GM13976 (cell line): ENCODE measurements at regions not wholly inside any gene's neighbourhood (a gene's known extent, or its start where the extent isn't known, plus 50 kb on each side); places are given as distances from the start of the nearest gene placed in this dataset.

Experiments used
- DNase-seq: peaks from one replicate; pipeline ENCODE4 v3.0.0; 2012; ENCODE audit warnings: low spot score
- in situ Hi-C: fragments of 300-500 bp; cut with MboI; formaldehyde crosslinking; loops from one replicate; pipeline ENCODE4 v1.12.0; 2022; ENCODE audit warnings: low sequenced_read_pairs, mixed read lengths, inconsistent platforms; ENCODE audit not compliant: unreplicated experiment
- TF ChIP-seq, protein P1 (sequence below): IDR thresholded peaks from 2 replicates; pipeline ENCODE4 v1.5.1; 2012; ENCODE audit warnings: borderline replicate concordance, mild to moderate bottlenecking; ENCODE audit not compliant: insufficient read depth; ENCODE audit errors: extremely low read depth, missing control alignments, control extremely low read depth

DNA sequence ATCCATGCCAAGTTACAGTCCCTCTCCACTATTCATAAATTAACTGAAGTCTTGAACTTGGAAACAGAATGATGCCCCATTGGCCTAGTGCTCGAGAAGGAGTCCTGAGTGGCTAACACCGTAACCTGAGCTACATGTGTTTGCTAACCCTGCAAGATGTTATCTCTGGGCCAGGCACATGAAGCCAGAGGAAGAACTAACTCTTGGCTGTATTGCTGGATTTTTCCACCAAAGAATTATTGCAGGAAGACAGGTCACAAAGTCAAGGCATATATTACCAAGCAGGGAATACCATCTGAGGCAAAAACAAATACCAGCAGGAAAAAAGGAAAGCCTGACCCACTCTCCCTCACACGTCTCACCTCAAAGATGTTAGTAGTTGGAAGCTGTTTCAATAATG is 148.9 kb upstream of the PHACTR1 start:
- TF ChIP-seq, protein P1, sequence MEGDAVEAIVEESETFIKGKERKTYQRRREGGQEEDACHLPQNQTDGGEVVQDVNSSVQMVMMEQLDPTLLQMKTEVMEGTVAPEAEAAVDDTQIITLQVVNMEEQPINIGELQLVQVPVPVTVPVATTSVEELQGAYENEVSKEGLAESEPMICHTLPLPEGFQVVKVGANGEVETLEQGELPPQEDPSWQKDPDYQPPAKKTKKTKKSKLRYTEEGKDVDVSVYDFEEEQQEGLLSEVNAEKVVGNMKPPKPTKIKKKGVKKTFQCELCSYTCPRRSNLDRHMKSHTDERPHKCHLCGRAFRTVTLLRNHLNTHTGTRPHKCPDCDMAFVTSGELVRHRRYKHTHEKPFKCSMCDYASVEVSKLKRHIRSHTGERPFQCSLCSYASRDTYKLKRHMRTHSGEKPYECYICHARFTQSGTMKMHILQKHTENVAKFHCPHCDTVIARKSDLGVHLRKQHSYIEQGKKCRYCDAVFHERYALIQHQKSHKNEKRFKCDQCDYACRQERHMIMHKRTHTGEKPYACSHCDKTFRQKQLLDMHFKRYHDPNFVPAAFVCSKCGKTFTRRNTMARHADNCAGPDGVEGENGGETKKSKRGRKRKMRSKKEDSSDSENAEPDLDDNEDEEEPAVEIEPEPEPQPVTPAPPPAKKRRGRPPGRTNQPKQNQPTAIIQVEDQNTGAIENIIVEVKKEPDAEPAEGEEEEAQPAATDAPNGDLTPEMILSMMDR, result no peak
- DNase-seq, result no peak
- in situ Hi-C loops, result no loop called here

DNA sequence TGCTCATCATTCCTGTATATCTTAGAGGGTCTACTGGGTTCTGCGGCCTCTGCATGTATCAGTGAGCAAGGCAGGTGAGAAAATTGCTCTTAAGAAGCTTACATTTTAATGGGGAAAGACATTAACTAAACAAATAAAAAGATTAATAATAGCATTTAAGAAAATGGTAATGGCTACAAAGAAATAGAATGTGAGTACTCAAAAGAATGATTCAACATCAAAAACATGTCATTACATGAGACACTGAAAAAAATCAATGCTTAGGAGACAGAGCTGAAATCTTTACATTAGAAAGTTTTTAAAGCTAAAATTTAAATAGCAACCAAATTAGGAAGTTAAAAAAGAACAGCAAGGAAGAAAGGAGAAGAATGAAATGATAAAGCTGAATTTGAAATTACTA is 146.9 kb upstream of the PHACTR1 start:
- in situ Hi-C loops, result no loop called here
- DNase-seq, result no peak
- TF ChIP-seq, protein P1, result no peak

DNA sequence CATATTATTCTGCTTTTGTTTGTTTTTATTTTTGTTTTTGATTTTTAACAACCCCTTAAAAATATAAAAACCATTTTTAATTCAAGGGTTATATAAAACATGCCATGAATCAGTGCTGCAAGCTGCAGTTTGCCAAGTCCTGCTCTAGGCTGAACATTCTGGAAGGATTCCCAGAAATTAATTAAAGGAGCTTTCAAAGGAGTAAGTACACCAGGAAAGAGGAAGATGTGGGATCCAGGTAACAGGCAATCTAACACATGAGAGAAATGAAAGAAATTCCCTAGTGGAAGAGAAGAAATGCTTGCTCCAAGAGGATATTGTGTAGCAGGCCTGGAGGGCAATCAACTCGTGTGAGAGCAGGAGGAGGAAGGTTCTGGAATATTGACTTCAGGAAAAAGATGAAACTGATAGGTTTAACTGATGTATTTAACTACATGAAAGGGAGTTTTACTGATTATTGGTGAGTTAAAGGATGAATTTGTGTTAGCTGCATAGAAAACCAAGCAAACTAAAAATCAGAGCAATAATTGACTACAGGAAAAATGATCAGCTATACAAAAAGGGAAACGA is 146.0 kb upstream of the PHACTR1 start:
- no peak for DNase-seq
- TF ChIP-seq, protein P1, result no peak
- in situ Hi-C loops, result no loop called here

DNA sequence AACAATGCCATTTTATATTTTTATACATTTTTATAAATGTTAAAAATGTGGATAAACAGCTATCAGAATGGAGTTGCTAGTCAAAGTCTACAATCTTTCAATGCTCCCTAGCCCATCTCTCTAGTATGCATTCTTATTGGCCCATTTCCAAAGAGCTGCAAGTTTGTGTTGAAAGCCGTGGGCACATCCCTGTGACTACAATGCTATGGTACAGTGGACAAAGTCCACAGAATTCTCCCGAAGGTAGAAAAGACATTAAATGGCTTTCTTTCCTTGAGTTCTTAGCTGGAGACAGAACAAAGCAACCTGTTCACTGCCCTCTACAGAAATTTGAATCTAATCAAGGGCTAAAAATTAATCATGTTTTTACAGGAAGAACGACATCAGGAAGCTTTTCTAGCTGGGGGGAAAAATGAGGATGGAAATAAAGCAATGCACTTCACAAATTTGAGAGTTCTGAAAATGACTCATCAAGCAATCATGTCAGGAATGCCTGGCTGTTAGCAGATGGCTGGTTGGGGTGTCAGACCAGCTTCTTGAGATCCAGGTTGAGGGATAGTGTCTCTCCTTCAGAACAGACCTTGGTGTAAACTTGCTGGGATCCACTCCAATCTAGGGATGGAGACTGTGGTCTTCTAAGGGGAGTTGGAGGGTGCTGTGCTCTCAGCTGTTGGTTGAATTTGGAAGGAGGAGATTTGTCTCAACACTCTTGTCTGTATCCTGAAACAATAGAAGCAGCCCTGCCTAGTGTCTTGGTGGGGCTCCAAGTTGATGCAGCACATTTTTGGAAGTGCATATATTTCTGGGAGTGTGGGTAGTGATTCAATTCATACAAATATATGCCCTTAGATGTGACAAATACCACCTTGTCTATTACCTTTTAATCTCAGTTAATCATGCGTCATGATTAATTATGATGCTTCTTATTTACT is 143.4 kb upstream of the PHACTR1 start:
- no peak for DNase-seq
- TF ChIP-seq, protein P1, result no peak
- in situ Hi-C loops, result no loop called here

DNA sequence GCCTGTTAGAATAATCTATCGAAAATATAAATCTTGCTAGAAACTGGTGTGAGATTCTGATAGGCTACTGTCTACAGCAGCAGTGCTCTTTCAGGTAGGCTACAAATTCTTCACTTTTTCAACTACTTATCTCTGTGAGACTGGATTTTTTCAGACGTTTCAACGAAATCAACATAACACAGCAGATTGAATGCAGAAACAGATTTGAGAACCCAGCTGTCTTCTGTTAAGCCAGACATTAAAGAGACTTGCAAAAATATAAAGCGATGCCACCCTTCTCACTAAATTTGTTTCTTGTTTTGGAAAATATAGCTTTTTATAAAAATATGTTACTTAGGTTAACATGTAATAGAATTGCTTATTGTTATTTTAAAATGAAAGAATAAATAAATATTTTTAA is 140.6 kb upstream of the PHACTR1 start:
- DNase-seq, result no peak
- TF ChIP-seq, protein P1, result no peak
- in situ Hi-C loops, result no loop called here

DNA sequence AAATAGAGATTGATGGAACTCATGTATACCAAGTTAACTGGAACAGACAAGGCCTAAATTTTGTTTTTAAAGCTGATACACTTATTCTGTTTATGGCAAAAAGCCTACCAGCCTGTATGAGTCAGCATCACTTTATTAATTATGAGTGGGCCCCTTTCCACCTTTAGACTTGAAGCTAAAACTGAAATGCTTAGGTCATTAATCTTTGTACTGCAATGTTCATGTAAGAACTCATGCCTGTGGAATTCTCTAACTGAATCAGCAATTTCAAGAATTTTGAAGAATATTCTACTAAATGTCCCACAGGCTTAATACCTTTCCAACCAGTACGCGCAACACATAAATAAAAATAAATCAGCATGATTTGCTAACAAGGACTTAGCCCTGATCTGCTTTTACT is 140.2 kb upstream of the PHACTR1 start:
- in situ Hi-C loops, result no loop called here
- DNase-seq, result no peak
- TF ChIP-seq, protein P1, result no peak
